ENCODE measurements at regions not wholly inside any gene's neighbourhood (a gene's known extent, or its start where the extent isn't known, plus 50 kb on each side); places are given as distances from the start of the nearest gene placed in this dataset.
A peak's percentile ranks its signal among the peaks of the same experiment; 100 is the strongest.

GRCh38 chr1:188769181-188769580 lies 1708.5 kb downstream of the BRINP3 start:
- ChIA-PET POLR2A (no interaction called here), CTCF (interaction anchor here (1.0 kb wide), 1 partner anchor 13 kb away, joined by 3 read pairs; no protein-coding TSS in a partner anchor)
- Histone ChIP-seq H3K4me2 (no peak overlapping the region), H3K9me3 (no peaks in the 10 kb centered on the region), H3K27ac (no peak overlapping the region), H3K4me1 (no peaks in the 10 kb centered on the region), H3K4me3 (no peak overlapping the region)
- DNase-seq (ENCODE audit: low read depth in 1 of 2, low spot score in 1 of 2) (no peak), ATAC-seq (no peak), FAIRE-seq (no peak)
- TF ChIP-seq FOXS1 (CRISPR knock-in tag; IDR thresholded peaks at IDR 0.05) (no peak), HMGXB4 (CRISPR knock-in tag; IDR thresholded peaks at IDR 0.05; ENCODE audit: borderline replicate concordance) (no peak), GATA3 (IDR thresholded peaks at IDR 0.05; ENCODE audit: borderline replicate concordance) (no peak), EHMT2 (IDR thresholded peaks at IDR 0.05; ENCODE audit: low read depth) (no peak), CHD2 (IDR thresholded peaks at IDR 0.05; ENCODE audit: low read length, partially characterized antibody) (no peak), POLR2A (IDR thresholded peaks at IDR 0.05; ENCODE audit: low read length) (no peak)
- WGBS (ENCODE audit: missing lambda C conversion rate), result 73% methylated on average over 9 of the region's 11 CpGs

GRCh38 chr1:188769936-188770335 lies 1707.7 kb downstream of the BRINP3 start:
- TF ChIP-seq BCL3 (IDR thresholded peaks at IDR 0.05) (no peak), PBX3 (IDR thresholded peaks at IDR 0.05) (no peak), NR3C1 (IDR thresholded peaks at IDR 0.05) (no peak), HES2 (IDR thresholded peaks at IDR 0.05) (no peak), ELK1 (IDR thresholded peaks at IDR 0.05; ENCODE audit: low read depth, low read length) (no peak), CEBPB (IDR thresholded peaks at IDR 0.05) (no peak), BHLHE40 (IDR thresholded peaks at IDR 0.05; ENCODE audit: low read depth, low read length) (no peak), CBX8 (IDR thresholded peaks at IDR 0.05) (no peak), FOSB (CRISPR knock-in tag; IDR thresholded peaks at IDR 0.05) (no peak)
- ChIA-PET CTCF (no interaction called here), POLR2A (no interaction called here)
- no peak overlapping the region for H3K4me2 ChIP-seq
- H3K4me1 ChIP-seq, result no peaks in the 10 kb centered on the region
- WGBS (ENCODE audit: missing lambda C conversion rate), result 94% methylated on average over 1 of the region's 1 CpG
- H3K9me3 ChIP-seq, result no peaks in the 10 kb centered on the region
- FAIRE-seq, result no peak
- ATAC-seq, result no peak
- DNase-seq (ENCODE audit: low read depth in 1 of 2, low spot score in 1 of 2), result no peak
- no peak overlapping the region for H3K4me3 ChIP-seq
- H3K27ac ChIP-seq, result no peak overlapping the region

GRCh38 chr1:188778578-188778977 lies 1699.1 kb downstream of the BRINP3 start:
- Histone ChIP-seq H3K4me3 (no peak overlapping the region), H3K4me2 (no peak overlapping the region), H3K9me3 (no peaks in the 10 kb centered on the region), H3K27ac (no peak overlapping the region), H3K4me1 (no peaks in the 10 kb centered on the region)
- no peak for ATAC-seq
- DNase-seq (ENCODE audit: low read depth in 1 of 2, low spot score in 1 of 2), result no peak
- TF ChIP-seq FOSL2 (IDR thresholded peaks at IDR 0.05) (no peak), FOSL2 (CRISPR knock-in tag; IDR thresholded peaks at IDR 0.05) (no peak), ZSCAN20 (CRISPR knock-in tag; IDR thresholded peaks at IDR 0.05) (no peak), EHF (CRISPR knock-in tag; IDR thresholded peaks at IDR 0.05) (no peak), USF2 (IDR thresholded peaks at IDR 0.05) (no peak), JUNB (IDR thresholded peaks at IDR 0.05) (no peak)
- ChIA-PET CTCF (no interaction called here), POLR2A (no interaction called here)
- peak; percentile 73 for FAIRE-seq
- WGBS (ENCODE audit: missing lambda C conversion rate), result 3% methylated on average over 2 of the region's 2 CpGs

Data from A549 (cell line).